DND-41 (cell line): ENCODE measurements at regions not wholly inside any gene's neighbourhood (a gene's known extent, or its start where the extent isn't known, plus 50 kb on each side); places are given as distances from the start of the nearest gene placed in this dataset.

Experiments used
- CTCF ChIP-seq: IDR thresholded peaks from 2 replicates; pipeline ENCODE4 v1.5.1; 2012; ENCODE audit warnings: borderline replicate concordance, low read length, moderate library complexity, mild to moderate bottlenecking; ENCODE audit not compliant: poor library complexity, severe bottlenecking; ENCODE audit errors: extremely low read depth
- EZH2 ChIP-seq: IDR thresholded peaks from 3 replicates; pipeline ENCODE4 v1.6.1; 2012; ENCODE audit warnings: borderline replicate concordance, low read depth, mild to moderate bottlenecking, moderate library complexity, low read length, inconsistent platforms; ENCODE audit not compliant: severe bottlenecking

GRCh38 chr21:43311301-43311817 lies 115.6 kb downstream of the SIK1 start:
- TF ChIP-seq CTCF (no peak), EZH2 (no peak)
